ENCODE measurements at regions not wholly inside any gene's neighbourhood (a gene's known extent, or its start where the extent isn't known, plus 50 kb on each side); places are given as distances from the start of the nearest gene placed in this dataset.

GRCh38 chr4:17152941-17153540 is 254.6 kb upstream of the LDB2 start:
- TF ChIP-seq CTCF (conservative IDR thresholded peaks at IDR 0.05; ENCODE audit: low read depth, low read length) (no peak), EZH2 (IDR thresholded peaks at IDR 0.05; ENCODE audit: borderline replicate concordance, low read depth, low read length, poor library complexity, severe bottlenecking) (no peak)
